ENCODE measurements at regions not wholly inside any gene's neighbourhood (a gene's known extent, or its start where the extent isn't known, plus 50 kb on each side); places are given as distances from the start of the nearest gene placed in this dataset.

DNA sequence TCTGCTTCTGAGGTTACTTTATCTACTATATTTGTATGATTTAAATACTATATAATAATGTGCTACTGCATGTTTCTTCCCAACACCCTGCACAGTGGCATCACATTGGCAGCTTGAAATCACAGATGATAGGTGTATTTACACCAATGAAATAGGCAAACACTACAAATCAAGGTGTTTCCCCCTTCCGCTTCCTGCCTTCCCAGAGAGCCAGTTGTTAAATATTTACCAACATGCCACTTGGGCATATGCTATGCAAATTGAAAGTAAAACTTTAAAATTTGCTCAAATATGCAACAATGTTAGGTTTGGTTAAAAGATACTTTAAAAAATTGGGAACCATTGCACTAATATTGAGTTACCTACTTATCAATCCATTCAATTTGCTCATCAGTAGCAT, 58.2 kb upstream of the SMARCA2 start:
- TF ChIP-seq TAF1 (IDR thresholded peaks at IDR 0.05; ENCODE audit: borderline replicate concordance, low read depth, low read length) = no peak
- no peak for TF ChIP-seq POLR2A (IDR thresholded peaks at IDR 0.05; ENCODE audit: low read depth, low read length)
- TF ChIP-seq POLR2AphosphoS5 (IDR thresholded peaks at IDR 0.05; ENCODE audit: low read depth, low read length) = no peak
